OCI-LY1 (cell line): ENCODE measurements at regions not wholly inside any gene's neighbourhood (a gene's known extent, or its start where the extent isn't known, plus 50 kb on each side); places are given as distances from the start of the nearest gene placed in this dataset.

Experiments used
- H2AFZ ChIP-seq: fragments of 200-600 bp; sonication (generic), shearing (Covaris generic); 2 replicates; pipeline ENCODE4 v1.6.0; 2014; ENCODE audit warnings: antibody characterized with exemption, mild to moderate bottlenecking, low read length
- H3F3A ChIP-seq: fragments of 200-600 bp; sonication (generic), shearing (Covaris generic); 2 replicates; pipeline ENCODE4 v1.6.0; 2014; ENCODE audit warnings: mild to moderate bottlenecking, antibody characterized with exemption, low read length, moderate library complexity; ENCODE audit not compliant: insufficient read depth
- H3K27ac ChIP-seq: fragments of 200-600 bp; sonication (generic); 2 replicates; pipeline ENCODE4 v1.5.1; 2014; ENCODE audit warnings: low read length, mixed run types, mild to moderate bottlenecking, low read depth; ENCODE audit not compliant: poor library complexity, severe bottlenecking
- H3K27me3 ChIP-seq: fragments of 200-600 bp; sonication (generic); 2 replicates; pipeline ENCODE4 v1.6.0; 2014; ENCODE audit warnings: antibody characterized with exemption, mild to moderate bottlenecking, low read length, moderate library complexity; ENCODE audit not compliant: insufficient read depth
- H3K36me3 ChIP-seq: fragments of 200-600 bp; sonication (generic); 2 replicates; pipeline ENCODE4 v1.6.1; 2014; ENCODE audit warnings: mild to moderate bottlenecking, antibody characterized with exemption, low read length, moderate library complexity, mixed read lengths; ENCODE audit not compliant: insufficient read depth
- H3K4me1 ChIP-seq: fragments of 200-600 bp; sonication (generic); 2 replicates; pipeline ENCODE4 v1.5.1; 2014; ENCODE audit warnings: mild to moderate bottlenecking, low read length, moderate library complexity; ENCODE audit not compliant: insufficient read depth, severe bottlenecking
- H3K4me2 ChIP-seq: fragments of 200-600 bp; sonication (generic), shearing (Covaris generic); 2 replicates; pipeline ENCODE4 v1.6.1; 2014; ENCODE audit warnings: low read length
- H3K4me3 ChIP-seq: fragments of 200-600 bp; sonication (generic); 2 replicates; pipeline ENCODE4 v1.5.1; 2014; ENCODE audit warnings: low read length, low read depth, mild to moderate bottlenecking, mixed read lengths; ENCODE audit not compliant: poor library complexity, severe bottlenecking
- H3K79me2 ChIP-seq: fragments of 200-600 bp; shearing (Covaris generic); 2 replicates; pipeline ENCODE4 v1.6.1; 2016; ENCODE audit warnings: mixed run types, low read length, mixed read lengths; ENCODE audit not compliant: insufficient read depth
- H3K9ac ChIP-seq: fragments of 200-600 bp; sonication (generic), shearing (Covaris generic); 2 replicates; pipeline ENCODE4 v1.6.1; 2014; ENCODE audit warnings: mild to moderate bottlenecking, low read length, mixed read lengths
- H3K9me2 ChIP-seq: fragments of 200-600 bp; sonication (generic), shearing (Covaris generic); 2 replicates; pipeline ENCODE4 v1.6.1; 2014; ENCODE audit warnings: low read depth, mild to moderate bottlenecking, low read length, mixed read lengths
- H3K9me3 ChIP-seq: fragments of 200-600 bp; shearing (Covaris generic); 2 replicates; pipeline ENCODE4 v1.6.1; 2014; ENCODE audit warnings: low read length, mixed read lengths
- H4K20me1 ChIP-seq: fragments of 200-600 bp; sonication (generic), shearing (Covaris generic); 2 replicates; pipeline ENCODE4 v1.6.0; 2016; ENCODE audit warnings: mild to moderate bottlenecking, low read length; ENCODE audit not compliant: insufficient read depth
- CTCF ChIP-seq: fragments of 200-600 bp; sonication (generic), shearing (Covaris generic); IDR thresholded peaks from 2 replicates; pipeline ENCODE4 v1.5.1; 2017; ENCODE audit warnings: mild to moderate bottlenecking, antibody characterized with exemption, low read length, moderate library complexity, mixed read lengths
- EZH2 ChIP-seq: fragments of 200-600 bp; sonication (generic), shearing (Covaris generic); IDR thresholded peaks from 2 replicates; pipeline ENCODE4 v1.8.0; 2017; ENCODE audit warnings: borderline replicate concordance, mixed run types, mild to moderate bottlenecking, antibody characterized with exemption, low read length, moderate library complexity, mixed read lengths

GRCh38 chr4:148770848-148771247 lies 328.6 kb upstream of the NR3C2 start:
- no peaks in the 10 kb centered on the region for H4K20me1 ChIP-seq
- H3K4me1 ChIP-seq = no peaks in the 10 kb centered on the region
- no peak for TF ChIP-seq CTCF
- no peak for TF ChIP-seq EZH2
- no peak overlapping the region for H3K4me2 ChIP-seq
- no peak overlapping the region for H3K9ac ChIP-seq
- H3K79me2 ChIP-seq = no peaks in the 10 kb centered on the region
- H3K9me3 ChIP-seq = no peaks in the 10 kb centered on the region
- no peaks in the 10 kb centered on the region for H3K9me2 ChIP-seq
- no peak overlapping the region for H3K4me3 ChIP-seq
- H3K27me3 ChIP-seq = no peaks in the 10 kb centered on the region
- no peaks in the 10 kb centered on the region for H3K36me3 ChIP-seq
- no peak overlapping the region for H3K27ac ChIP-seq
- no peaks in the 10 kb centered on the region for H3F3A ChIP-seq
- H2AFZ ChIP-seq = no peak overlapping the region

DNA sequence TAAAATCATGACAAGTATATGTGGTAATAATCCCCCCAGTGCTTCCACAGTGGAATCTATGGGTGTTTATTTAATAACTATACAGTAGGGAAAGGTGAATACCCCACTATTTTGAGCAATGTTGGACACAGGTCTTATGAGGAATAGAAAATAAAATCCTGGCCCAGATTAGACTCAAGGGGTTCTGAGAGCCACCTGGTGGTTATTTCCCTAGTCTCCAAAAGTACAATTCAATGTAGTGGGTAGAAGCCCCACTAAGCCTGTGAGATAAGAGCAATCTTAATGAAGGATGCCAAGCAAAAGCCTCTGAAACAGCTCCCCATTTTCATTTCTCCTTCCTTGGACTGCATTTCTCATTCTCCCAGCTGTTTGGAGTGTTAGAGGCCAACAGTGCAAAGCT lies 328.2 kb upstream of the NR3C2 start:
- H3K4me1 ChIP-seq = no peaks in the 10 kb centered on the region
- no peak overlapping the region for H2AFZ ChIP-seq
- no peaks in the 10 kb centered on the region for H3K36me3 ChIP-seq
- no peak overlapping the region for H3K9ac ChIP-seq
- H3K9me2 ChIP-seq = no peaks in the 10 kb centered on the region
- no peak overlapping the region for H3K4me3 ChIP-seq
- no peaks in the 10 kb centered on the region for H3K79me2 ChIP-seq
- no peaks in the 10 kb centered on the region for H3K27me3 ChIP-seq
- no peak overlapping the region for H3K4me2 ChIP-seq
- no peaks in the 10 kb centered on the region for H3F3A ChIP-seq
- TF ChIP-seq EZH2 (no peak), CTCF (no peak; the same call in 1 of the 2 replicates)
- H3K27ac ChIP-seq = no peak overlapping the region
- no peaks in the 10 kb centered on the region for H4K20me1 ChIP-seq
- H3K9me3 ChIP-seq = no peaks in the 10 kb centered on the region

GRCh38 chr4:148764720-148765119 lies 322.5 kb upstream of the NR3C2 start:
- Histone ChIP-seq H3K4me1 (no peaks in the 10 kb centered on the region), H3K9ac (no peak overlapping the region), H3K27ac (no peak overlapping the region), H3F3A (no peaks in the 10 kb centered on the region), H3K9me3 (no peaks in the 10 kb centered on the region), H3K79me2 (no peaks in the 10 kb centered on the region), H3K4me3 (no peak overlapping the region), H3K36me3 (no peaks in the 10 kb centered on the region), H4K20me1 (no peaks in the 10 kb centered on the region), H3K4me2 (no peak overlapping the region), H3K27me3 (no peaks in the 10 kb centered on the region), H2AFZ (no peak overlapping the region), H3K9me2 (no peaks in the 10 kb centered on the region)
- TF ChIP-seq CTCF = no peak
- no peak for TF ChIP-seq EZH2
